ENCODE measurements at regions not wholly inside any gene's neighbourhood (a gene's known extent, or its start where the extent isn't known, plus 50 kb on each side); places are given as distances from the start of the nearest gene placed in this dataset.

- no peaks in the 10 kb centered on the region for H3K36me3 ChIP-seq (ENCODE audit: control insufficient read depth in 4 of 4, insufficient read depth in 3 of 4, low read depth in 1 of 4, low read length in 3 of 4)
- no peaks in the 10 kb centered on the region for H3K4me1 ChIP-seq (ENCODE audit: control insufficient read depth in 4 of 4, insufficient read depth in 4 of 4, low read length in 3 of 4)
These were observed 179.5 kb downstream of the PPARGC1A start for GRCh38 chr4:23710298-23710697.

GRCh38 chr4:23707652-23708026, 182.2 kb downstream of the PPARGC1A start:
- TF ChIP-seq REST (IDR thresholded peaks at IDR 0.05) (no peak), FOXA2 (IDR thresholded peaks at IDR 0.05) (no peak)
- Histone ChIP-seq H3K9ac (ENCODE audit: low read depth in 1 of 2, low read length in 2 of 2) (no peak overlapping the region), H3K27me3 (ENCODE audit: control insufficient read depth in 4 of 4, insufficient read depth in 4 of 4, low read length in 3 of 4) (no peaks in the 10 kb centered on the region), H3K4me3 (ENCODE audit: low read depth in 1 of 3, low read length in 3 of 3) (no peak overlapping the region), H3K4me1 (ENCODE audit: control insufficient read depth in 4 of 4, insufficient read depth in 4 of 4, low read length in 3 of 4) (no peaks in the 10 kb centered on the region), H3K27ac (ENCODE audit: low read depth in 1 of 2, low read length in 2 of 2) (no peak overlapping the region), H3K36me3 (ENCODE audit: control insufficient read depth in 4 of 4, insufficient read depth in 3 of 4, low read depth in 1 of 4, low read length in 3 of 4) (no peaks in the 10 kb centered on the region), H3K9me3 (ENCODE audit: control insufficient read depth in 4 of 4, low read length in 3 of 4) (no peaks in the 10 kb centered on the region)
- no peak for DNase-seq (ENCODE audit: low spot score)
- 95% methylated on average over 2 of the region's 2 CpGs for WGBS

More at GRCh38 chr4:23710298-23710697, 179.5 kb downstream of the PPARGC1A start:
- Histone ChIP-seq H3K27ac (ENCODE audit: low read depth in 1 of 2, low read length in 2 of 2) (no peak overlapping the region), H3K4me3 (ENCODE audit: low read depth in 1 of 3, low read length in 3 of 3) (no peak overlapping the region), H3K9ac (ENCODE audit: low read depth in 1 of 2, low read length in 2 of 2) (no peak overlapping the region), H3K9me3 (ENCODE audit: control insufficient read depth in 4 of 4, low read length in 3 of 4) (no peaks in the 10 kb centered on the region), H3K27me3 (ENCODE audit: control insufficient read depth in 4 of 4, insufficient read depth in 4 of 4, low read length in 3 of 4) (no peaks in the 10 kb centered on the region)
- DNase-seq (ENCODE audit: low spot score) = no peak
- TF ChIP-seq REST (IDR thresholded peaks at IDR 0.05) = no peak
- WGBS = 91% methylated on average over 1 of the region's 1 CpG

GRCh38 chr4:23706972-23707651, 182.7 kb downstream of the PPARGC1A start:
- WGBS = 88% methylated on average over 4 of the region's 4 CpGs
- DNase-seq (ENCODE audit: low spot score) = no peak
- Histone ChIP-seq H3K9me3 (ENCODE audit: control insufficient read depth in 4 of 4, low read length in 3 of 4) (no peaks in the 10 kb centered on the region), H3K27ac (ENCODE audit: low read depth in 1 of 2, low read length in 2 of 2) (no peak overlapping the region), H3K4me3 (ENCODE audit: low read depth in 1 of 3, low read length in 3 of 3) (no peak overlapping the region), H3K4me1 (ENCODE audit: control insufficient read depth in 4 of 4, insufficient read depth in 4 of 4, low read length in 3 of 4) (no peaks in the 10 kb centered on the region), H3K9ac (ENCODE audit: low read depth in 1 of 2, low read length in 2 of 2) (no peak overlapping the region), H3K27me3 (ENCODE audit: control insufficient read depth in 4 of 4, insufficient read depth in 4 of 4, low read length in 3 of 4) (no peaks in the 10 kb centered on the region), H3K36me3 (ENCODE audit: control insufficient read depth in 4 of 4, insufficient read depth in 3 of 4, low read depth in 1 of 4, low read length in 3 of 4) (no peaks in the 10 kb centered on the region)
- TF ChIP-seq HNF4A (conservative IDR thresholded peaks at IDR 0.05) (no peak), JUND (IDR thresholded peaks at IDR 0.05) (no peak), FOXA1 (IDR thresholded peaks at IDR 0.05) (no peak), NR2F2 (IDR thresholded peaks at IDR 0.05) (no peak), SP1 (IDR thresholded peaks at IDR 0.05) (no peak)
